Ishikawa (cell line): ENCODE measurements at regions not wholly inside any gene's neighbourhood (a gene's known extent, or its start where the extent isn't known, plus 50 kb on each side); places are given as distances from the start of the nearest gene placed in this dataset.

Experiments used
- CEBPB ChIP-seq: IDR thresholded peaks from 2 replicates; pipeline ENCODE4 v1.6.1; 2012
- CREB1 ChIP-seq: IDR thresholded peaks from 2 replicates; pipeline ENCODE4 v1.6.1; 2012; ENCODE audit warnings: low read depth
- EGR1 ChIP-seq: IDR thresholded peaks from 2 replicates; pipeline ENCODE4 v1.6.1; 2012
- EP300 ChIP-seq: IDR thresholded peaks from 2 replicates; pipeline ENCODE4 v1.6.1; 2012; ENCODE audit warnings: borderline replicate concordance
- RAD21 ChIP-seq: IDR thresholded peaks from 2 replicates; pipeline ENCODE4 v1.6.1; 2012; ENCODE audit warnings: low read depth
- REST ChIP-seq: IDR thresholded peaks from 2 replicates; pipeline ENCODE4 v1.6.1; 2012; ENCODE audit warnings: low read depth, mild to moderate bottlenecking
- TAF1 ChIP-seq: IDR thresholded peaks from 2 replicates; pipeline ENCODE4 v1.6.1; 2012; ENCODE audit warnings: low read depth, mild to moderate bottlenecking
- TCF12 ChIP-seq: IDR thresholded peaks from 2 replicates; pipeline ENCODE4 v1.6.1; 2012; ENCODE audit warnings: low read depth
- YY1 ChIP-seq: IDR thresholded peaks from 2 replicates; pipeline ENCODE4 v1.6.1; 2012; ENCODE audit warnings: low read depth
- ZBTB7A ChIP-seq: IDR thresholded peaks from 2 replicates; pipeline ENCODE4 v1.6.1; 2012; ENCODE audit warnings: low read depth
- TF ChIP-seq, protein P1 (sequence below): IDR thresholded peaks from 2 replicates; pipeline ENCODE4 v1.6.1; 2012

DNA sequence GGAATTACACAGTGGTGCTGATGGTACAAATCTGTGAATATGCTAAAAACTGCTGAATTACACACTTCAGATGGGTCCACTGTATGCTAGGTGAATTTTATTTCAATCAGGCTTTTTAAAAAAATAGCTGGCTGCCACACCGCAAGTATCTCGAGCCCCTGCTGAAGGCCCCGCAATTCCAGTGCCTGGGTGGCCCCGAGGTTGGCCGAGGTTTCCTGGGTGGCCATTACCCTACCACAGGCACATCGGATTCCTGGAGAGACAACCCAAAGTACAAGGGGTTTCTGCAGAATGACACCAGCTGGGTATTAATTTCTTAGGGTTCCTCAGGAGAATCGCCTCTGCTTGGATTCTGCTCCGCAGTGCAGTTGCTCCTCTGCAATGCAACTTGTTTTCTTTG is 127.8 kb downstream of the C16orf95 start:
- TF ChIP-seq EGR1: no peak
- TF ChIP-seq CREB1: no peak
- TF ChIP-seq, protein P1, sequence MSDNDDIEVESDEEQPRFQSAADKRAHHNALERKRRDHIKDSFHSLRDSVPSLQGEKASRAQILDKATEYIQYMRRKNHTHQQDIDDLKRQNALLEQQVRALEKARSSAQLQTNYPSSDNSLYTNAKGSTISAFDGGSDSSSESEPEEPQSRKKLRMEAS: no peak
- no peak for TF ChIP-seq YY1
- no peak for TF ChIP-seq EP300
- TF ChIP-seq ZBTB7A: no peak
- no peak for TF ChIP-seq TCF12
- no peak for TF ChIP-seq REST
- no peak for TF ChIP-seq RAD21
- no peak for TF ChIP-seq CEBPB
- no peak for TF ChIP-seq TAF1
